Iris pigment epithelial cell (primary cell): ENCODE measurements at regions not wholly inside any gene's neighbourhood (a gene's known extent, or its start where the extent isn't known, plus 50 kb on each side); places are given as distances from the start of the nearest gene placed in this dataset.

Experiments
- DNase-seq: peaks from one replicate; pipeline ENCODE4 v3.0.0-alpha.2; 2011; ENCODE audit warnings: low read depth

DNA sequence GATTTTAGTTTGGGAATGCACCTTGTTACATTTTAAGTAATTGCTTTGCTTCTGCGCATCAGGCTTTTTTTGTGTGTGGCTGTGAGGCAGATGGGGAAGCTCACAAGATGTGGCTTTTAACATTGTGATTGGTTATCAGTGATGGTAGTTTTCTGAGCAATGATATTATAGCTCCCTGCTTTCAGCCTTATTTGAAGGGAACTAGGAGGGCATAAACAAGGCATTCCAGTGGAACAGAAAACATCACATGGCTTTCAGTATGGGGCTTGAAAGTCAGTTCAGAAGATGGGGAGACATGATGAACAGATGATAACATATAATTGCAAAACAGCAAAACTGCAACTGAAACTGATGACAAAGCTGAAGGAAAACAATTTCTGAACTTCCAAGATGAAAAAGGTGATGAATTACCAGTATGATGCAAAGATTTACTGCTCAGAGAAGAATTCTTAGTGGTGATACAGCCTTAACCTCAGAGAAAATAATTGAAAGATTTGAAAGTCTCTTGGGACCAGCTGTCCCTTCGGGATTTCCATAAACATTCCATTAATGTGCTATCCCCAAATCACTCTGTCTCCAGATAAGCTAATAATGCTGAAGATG lies 439.7 kb downstream of the RND3 start:
- DNase-seq: peak; percentile 30

DNA sequence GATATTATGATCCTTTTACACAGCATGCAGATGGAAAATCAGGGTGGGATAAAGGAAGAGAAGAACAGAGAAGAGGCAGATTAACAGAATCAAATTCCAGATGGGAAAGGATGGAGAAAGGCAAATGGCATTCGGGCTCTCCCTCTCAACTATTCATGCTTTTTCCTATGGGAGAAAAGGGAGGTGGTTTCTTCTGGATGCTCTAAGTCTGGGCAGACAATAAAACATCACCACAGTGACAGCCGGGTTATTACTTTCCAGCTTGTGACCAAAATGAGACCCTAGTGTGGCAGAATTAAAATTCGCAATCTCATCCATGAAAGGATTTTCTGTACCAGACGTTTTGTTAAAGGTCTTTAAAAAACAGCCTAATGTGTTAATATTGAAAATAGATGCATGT lies 440.7 kb downstream of the RND3 start:
- no peak for DNase-seq

- peak; percentile 59 for DNase-seq
These were observed 441.3 kb downstream of the RND3 start for GRCh38 chr2:150046211-150046610.

DNA sequence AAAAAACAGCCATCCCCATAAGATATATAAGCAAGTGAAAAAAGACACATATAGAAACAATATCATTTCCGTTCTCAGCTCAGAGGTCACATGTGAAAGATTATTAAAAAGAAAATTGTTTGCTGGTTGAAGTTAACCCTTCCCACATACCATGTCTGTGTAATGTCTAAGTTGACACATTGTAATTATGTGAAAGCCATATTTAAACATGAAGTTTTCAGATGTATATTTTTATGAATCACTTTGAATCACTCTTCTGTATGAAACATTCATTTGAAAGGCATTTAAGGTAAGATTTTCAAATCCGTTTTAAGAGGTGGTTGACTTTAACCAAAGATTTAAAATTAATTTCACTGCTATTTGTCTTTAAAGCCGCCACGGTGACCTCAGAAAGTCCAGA lies 441.9 kb downstream of the RND3 start:
- DNase-seq: no peak

DNA sequence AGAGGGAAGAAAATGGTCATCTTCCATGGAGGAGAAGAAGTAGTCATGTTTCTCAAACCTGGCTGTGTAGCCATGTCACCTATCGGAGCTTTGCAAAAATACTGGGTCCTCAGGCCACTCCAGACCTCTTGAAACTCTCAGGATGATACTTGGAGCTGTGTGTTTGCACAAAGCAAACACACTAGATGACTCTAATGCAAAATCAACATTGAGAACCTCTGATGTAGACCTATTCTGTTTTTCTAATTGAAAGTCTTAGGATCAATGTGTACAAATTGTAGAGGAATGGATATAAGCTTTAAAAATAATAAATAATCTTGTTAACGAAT lies 444.3 kb downstream of the RND3 start:
- DNase-seq: no peak

GRCh38 chr2:150042500-150043171 lies 444.8 kb downstream of the RND3 start:
- DNase-seq: no peak

- DNase-seq: peak; percentile 48
These were observed 445.6 kb downstream of the RND3 start for GRCh38 chr2:150041722-150042425.

DNA sequence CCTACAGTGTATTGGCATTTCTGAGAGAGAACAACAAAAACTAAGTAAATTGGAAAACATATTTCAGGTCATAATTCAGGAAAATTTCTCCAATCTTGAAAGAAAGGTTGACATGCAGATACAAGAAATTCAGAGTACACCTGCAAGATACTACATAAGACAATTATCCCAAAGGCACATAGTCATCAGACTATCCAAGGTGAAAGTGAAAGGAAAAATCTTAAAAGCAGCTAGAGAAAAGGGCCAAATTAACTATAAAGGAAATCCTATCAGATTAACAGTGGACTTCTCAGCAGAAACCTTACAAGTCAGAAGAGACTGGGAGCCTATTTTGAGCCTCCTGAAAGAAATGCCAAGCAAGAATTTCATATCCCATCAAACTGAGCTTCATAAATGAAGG lies 449.0 kb upstream of the MMADHC start:
- DNase-seq: no peak

- DNase-seq: no peak
These were observed 447.1 kb upstream of the MMADHC start for GRCh38 chr2:150034665-150035064.

DNA sequence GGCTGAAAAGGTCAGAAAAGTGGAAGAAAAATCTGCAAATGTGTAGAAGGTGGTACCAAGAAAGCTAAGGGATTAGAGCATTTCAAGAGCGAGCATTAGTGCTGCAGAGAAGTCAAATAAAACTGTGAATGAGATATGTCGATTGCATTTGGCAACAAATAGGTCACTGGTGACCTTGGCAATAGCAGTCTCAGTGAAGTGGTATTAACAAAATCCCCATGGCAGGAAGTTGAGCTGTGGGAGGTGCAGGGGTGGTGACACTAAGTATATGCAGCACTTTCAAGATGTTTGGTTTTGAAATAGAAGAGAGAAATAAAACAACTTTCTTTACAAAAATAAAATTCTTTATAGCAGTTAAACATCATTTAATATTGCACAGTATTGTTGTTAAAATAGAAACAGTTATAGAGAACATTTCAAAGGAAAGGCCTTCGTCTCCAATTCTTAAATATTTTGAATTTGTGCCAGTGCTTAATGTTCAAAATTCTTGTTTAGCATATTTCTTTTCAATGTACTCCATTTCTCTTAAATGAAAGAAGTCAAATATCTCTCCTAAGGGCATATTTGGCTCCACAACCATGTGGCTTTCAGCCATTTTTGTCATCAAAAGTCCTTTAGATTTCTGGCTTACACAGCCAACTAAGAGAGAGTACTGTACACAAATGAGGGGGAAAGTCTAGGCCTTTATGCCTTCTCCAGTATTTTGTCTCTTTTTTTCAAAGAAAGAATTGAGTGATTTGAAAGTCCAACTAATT lies 443.0 kb upstream of the MMADHC start:
- DNase-seq: peak; percentile 16

DNA sequence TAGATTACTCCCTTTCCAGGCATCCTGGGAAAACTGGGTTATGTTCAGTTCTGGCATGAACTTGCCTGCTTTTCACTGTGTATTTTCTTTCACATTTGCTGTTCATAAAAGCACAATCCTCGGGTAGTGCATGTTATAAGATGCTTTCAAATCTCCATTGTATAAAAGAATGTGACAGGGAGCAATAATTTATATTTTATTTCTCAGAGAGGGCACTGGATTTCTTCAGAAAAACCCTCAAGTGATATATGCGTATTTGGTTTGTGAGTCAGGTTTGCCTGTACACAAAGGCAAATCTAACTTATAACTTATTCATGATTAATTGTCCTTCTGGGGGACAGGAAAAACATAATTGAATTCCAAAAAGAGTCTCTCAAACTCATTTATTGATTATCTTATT lies 440.7 kb upstream of the MMADHC start:
- no peak for DNase-seq

- DNase-seq: no peak
These were observed 439.6 kb upstream of the MMADHC start for GRCh38 chr2:150027164-150027563.

DNA sequence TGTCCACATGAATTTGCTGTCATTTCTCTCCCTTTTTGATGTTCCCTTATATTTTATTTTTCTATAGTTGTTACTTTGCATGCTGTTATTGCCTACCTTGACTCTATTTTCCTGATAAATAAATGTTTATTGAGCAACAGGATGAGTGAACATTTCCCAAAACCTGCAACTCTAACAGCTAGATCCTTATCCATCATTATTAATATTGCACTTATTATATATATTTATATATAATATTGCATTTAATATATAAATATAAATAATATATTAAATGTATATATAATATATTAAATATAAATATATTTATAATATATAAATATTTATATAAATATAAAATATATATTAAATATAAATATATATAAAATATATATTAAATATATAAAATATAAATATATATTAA lies 436.1 kb upstream of the MMADHC start:
- no peak for DNase-seq

- peak; percentile 39 for DNase-seq
These were observed 435.5 kb upstream of the MMADHC start for GRCh38 chr2:150023044-150023443.

DNA sequence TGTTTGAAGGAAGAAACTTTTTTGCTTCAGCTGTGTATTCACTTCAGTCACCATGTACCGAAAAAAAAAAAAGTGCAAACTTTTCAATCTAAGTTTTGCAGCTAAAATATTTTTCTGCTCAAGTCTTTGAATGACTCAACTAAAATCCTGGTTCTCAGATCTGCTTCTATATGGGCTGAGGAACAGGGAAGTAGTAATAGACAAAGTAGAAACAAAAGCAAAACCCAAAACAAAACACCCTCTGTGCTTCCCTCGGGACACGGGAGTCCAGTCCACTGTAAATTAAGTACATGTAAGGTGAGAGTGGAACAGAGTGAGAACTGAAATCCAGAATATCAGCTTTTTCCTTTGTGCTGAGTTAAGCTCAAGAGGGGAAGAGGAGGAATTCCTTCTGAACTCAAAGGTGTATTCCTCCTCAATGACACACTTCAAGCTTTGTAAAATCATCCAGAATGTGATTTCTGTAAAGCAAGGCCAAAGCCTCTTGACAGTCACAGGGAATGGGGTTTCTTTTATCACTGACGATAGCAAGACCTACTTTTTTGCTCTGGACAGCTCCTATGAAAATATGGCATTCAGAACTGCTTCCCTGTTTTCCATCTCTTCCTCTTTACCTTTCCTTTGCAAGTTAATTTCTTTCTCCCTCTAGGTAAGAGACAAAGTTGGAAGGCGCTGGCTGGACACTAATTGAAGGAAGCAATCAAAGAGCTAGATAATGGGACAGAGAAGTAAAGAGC lies 433.5 kb upstream of the MMADHC start:
- no peak for DNase-seq

GRCh38 chr2:150020221-150020620 lies 432.6 kb upstream of the MMADHC start:
- DNase-seq: no peak

DNA sequence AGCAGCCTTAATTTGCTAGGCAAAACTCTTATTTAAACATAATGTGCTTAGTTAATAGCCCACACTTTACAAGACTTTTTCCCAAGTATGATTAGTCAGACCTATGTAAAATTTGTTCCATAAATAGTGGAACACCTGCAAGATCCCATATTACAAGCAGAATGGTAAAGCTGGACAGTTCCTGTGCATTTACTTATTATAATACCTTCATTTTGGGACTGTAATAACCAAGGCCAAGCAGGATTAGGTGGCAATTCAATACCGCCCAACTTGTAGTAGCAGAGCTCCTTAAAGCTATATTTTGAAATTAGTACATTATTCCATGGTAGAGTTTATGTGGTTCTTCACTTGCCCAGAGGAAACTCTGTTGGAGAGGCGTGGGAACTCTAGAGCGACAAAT lies 431.5 kb upstream of the MMADHC start:
- no peak for DNase-seq

DNA sequence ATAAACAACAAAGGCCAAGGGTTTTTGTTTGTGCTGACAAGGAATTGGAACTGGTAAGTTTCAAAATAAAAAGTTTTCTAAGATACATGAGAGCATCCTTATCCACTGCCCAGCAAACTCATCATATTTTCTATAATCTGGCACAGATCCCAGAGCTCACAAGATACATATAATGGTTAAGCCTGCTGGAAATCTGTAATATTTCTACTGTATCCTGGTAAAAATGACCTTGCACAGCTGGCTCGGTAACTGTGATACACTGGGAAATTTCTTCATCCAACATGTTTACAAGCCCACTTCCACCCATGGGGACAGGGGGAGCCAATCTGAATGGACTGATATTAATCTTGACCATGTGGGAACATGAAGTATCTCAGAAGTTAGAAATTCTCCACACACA lies 425.4 kb upstream of the MMADHC start:
- peak; percentile 33 for DNase-seq

DNA sequence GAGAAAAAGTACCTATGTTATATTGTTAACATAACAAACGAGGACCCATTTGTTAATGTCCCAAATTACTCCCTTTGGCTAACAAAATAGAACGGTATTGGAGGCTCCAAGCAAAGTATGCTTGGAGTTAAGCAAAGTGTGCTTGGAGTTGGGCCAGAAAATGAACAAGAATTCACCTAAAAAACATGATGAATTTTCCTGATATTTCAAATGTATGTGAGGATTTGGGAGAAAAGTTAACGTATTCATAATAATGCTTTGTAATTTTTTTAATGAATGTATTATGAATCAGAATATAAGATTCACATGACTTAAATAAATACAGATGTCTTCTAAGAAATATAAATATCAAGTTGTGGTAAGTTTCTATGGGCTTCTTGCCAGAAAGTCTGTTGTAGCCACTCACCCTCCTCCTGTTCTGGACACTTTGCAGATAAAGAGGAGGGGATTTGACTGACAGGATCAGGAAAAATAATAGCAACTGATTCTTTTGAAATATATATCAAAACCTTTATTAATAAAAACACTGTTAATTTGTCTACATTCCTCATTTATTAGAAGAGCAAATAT lies 423.7 kb upstream of the MMADHC start:
- DNase-seq: peak; percentile 38

DNA sequence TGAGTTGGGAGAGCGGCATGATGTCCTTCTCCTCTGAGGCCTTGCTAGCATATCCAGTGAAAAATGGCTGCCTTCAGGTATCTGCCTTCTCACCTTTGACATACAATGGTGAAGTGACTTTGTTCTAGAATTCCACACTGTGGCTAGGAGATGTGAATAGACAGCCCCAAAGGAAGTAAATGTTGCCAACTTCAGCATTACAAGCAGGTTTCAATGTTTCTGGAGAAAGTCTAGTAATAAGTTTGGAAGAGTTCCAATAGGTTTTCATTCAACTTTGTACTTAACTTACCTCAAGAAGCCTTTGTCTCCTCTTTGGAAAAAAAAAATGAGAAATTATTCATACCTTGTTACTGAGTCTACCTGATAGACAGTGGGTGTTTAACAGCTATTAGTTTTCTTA lies 421.3 kb upstream of the MMADHC start:
- no peak for DNase-seq

DNA sequence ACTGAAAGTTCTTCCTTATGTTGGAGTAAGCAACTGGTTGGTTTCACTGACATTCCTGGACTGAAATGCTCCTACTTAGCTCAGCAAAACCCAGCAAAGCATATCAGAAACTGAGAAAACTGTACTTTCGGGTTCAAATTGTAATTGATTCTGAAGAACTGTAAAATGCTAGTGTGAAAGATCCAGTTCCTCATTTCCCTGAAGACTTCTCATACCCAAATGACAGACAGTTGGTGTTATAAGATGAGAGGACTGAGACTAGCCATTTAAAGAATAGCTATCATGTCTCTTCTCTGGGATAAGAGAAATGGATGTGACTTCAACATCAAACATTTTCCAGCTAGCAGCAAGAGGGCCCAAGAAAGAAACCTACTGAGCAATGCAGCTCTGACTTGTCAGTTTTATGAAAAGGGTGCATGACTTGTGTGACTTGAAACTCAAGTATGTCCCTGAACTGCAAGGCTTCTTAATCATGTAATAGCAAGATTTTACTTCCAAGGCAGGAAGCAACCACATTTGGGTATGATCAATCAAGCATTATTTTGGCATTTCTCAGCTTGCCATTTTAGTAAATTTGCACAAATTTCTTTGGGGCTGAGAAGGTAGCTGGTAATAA lies 420.3 kb upstream of the MMADHC start:
- DNase-seq: no peak
